HG03432 (cell line): ENCODE measurements at regions not wholly inside any gene's neighbourhood (a gene's known extent, or its start where the extent isn't known, plus 50 kb on each side); places are given as distances from the start of the nearest gene placed in this dataset.
"Not testable (repeated sequence)": the region's sequence is repeated elsewhere in the genome, so short reads cannot be mapped to it uniquely, and the experiment has no call there.

ENCODE experiments used
- ATAC-seq: cut with Tn5 transposase; IDR thresholded peaks from one replicate; pipeline ENCODE4 v1.9.1; 2021; ENCODE audit warnings: mild to moderate bottlenecking, moderate library complexity; ENCODE audit not compliant: unreplicated experiment

- ATAC-seq, result peak; percentile 71
Measured at GRCh38 chr18:73688851-73689711, 458.6 kb downstream of the FBXO15 start.

GRCh38 chr18:73688161-73688560, 459.5 kb downstream of the FBXO15 start:
- ATAC-seq, result no peak

GRCh38 chr18:73684647-73685046, 463.0 kb downstream of the FBXO15 start:
- ATAC-seq, result no peak

GRCh38 chr18:73683409-73684238, 464.0 kb downstream of the FBXO15 start:
- peak; percentile 42 for ATAC-seq

- no peak for ATAC-seq
Measured at GRCh38 chr18:73681912-73682311, 465.7 kb downstream of the FBXO15 start.

GRCh38 chr18:73681398-73681797, 466.2 kb downstream of the FBXO15 start:
- ATAC-seq, result no peak

- peak; percentile 64 for ATAC-seq
Measured at GRCh38 chr18:73679941-73680712, 467.5 kb downstream of the FBXO15 start.

- no peak for ATAC-seq
Measured at GRCh38 chr18:73677450-73677849, 470.2 kb downstream of the FBXO15 start.

- ATAC-seq, result no peak
Measured at GRCh38 chr18:73674125-73674865, 473.3 kb downstream of the FBXO15 start.

- not testable (repeated sequence) for ATAC-seq
Measured at GRCh38 chr18:73671480-73671879, 476.2 kb downstream of the FBXO15 start.

- ATAC-seq, result peak; percentile 86
Measured at GRCh38 chr18:73670524-73670923, 477.1 kb downstream of the FBXO15 start.

- no peak for ATAC-seq
Measured at GRCh38 chr18:73670039-73670438, 477.6 kb downstream of the FBXO15 start.

GRCh38 chr18:73669297-73669696, 478.3 kb downstream of the FBXO15 start:
- ATAC-seq, result no peak

GRCh38 chr18:73668051-73668450, 479.6 kb downstream of the FBXO15 start:
- no peak for ATAC-seq

- ATAC-seq, result no peak
Measured at GRCh38 chr18:73666772-73667171, 480.9 kb downstream of the FBXO15 start.

GRCh38 chr18:73664896-73665295, 482.7 kb downstream of the FBXO15 start:
- no peak for ATAC-seq

GRCh38 chr18:73663581-73663980, 484.1 kb downstream of the FBXO15 start:
- ATAC-seq, result no peak

GRCh38 chr18:73662421-73662820, 485.2 kb downstream of the FBXO15 start:
- no peak for ATAC-seq

GRCh38 chr18:73660931-73661856, 486.4 kb downstream of the FBXO15 start:
- ATAC-seq, result no peak
